Uterus (tissue), 3 donors: ENCODE measurements at regions not wholly inside any gene's neighbourhood (a gene's known extent, or its start where the extent isn't known, plus 50 kb on each side); places are given as distances from the start of the nearest gene placed in this dataset.
A peak's percentile ranks its signal among the peaks of the same experiment; 100 is the strongest.

Experiments used
- DNase-seq, 2 donors: peaks; one replicate each; pipeline ENCODE4 v3.0.0-alpha.2; 2019 to 2020
- H3K27ac ChIP-seq, 2 donors: fragments of 200-600 bp; sonication (generic); 1 replicate in 1 of 2; 2 replicates in 1 of 2; pipeline ENCODE4 v1.5.1; 2016 to 2018
- H3K27me3 ChIP-seq, 2 donors: fragments of 200-600 bp; sonication (generic); one replicate each; pipeline ENCODE4 v1.5.1; 2018 to 2019; ENCODE audit warnings: control low read depth in 1 of 2
- H3K36me3 ChIP-seq, 2 donors: fragments of 200-600 bp; sonication (generic); one replicate each; pipeline ENCODE4 v1.5.1; 2019; ENCODE audit warnings: control low read depth in 1 of 2
- H3K4me1 ChIP-seq, 2 donors: fragments of 200-600 bp; sonication (generic); one replicate each; pipeline ENCODE4 v1.5.1; 2018 to 2019; ENCODE audit warnings: control low read depth in 1 of 2
- H3K4me3 ChIP-seq, 2 donors: fragments of 200-600 bp; sonication (generic); 1 replicate in 1 of 2; 2 replicates in 1 of 2; pipeline ENCODE4 v1.5.1; 2018 to 2019; ENCODE audit warnings: mild to moderate bottlenecking in 1 of 2
- H3K9me3 ChIP-seq, 2 donors: fragments of 200-600 bp; sonication (generic); one replicate each; pipeline ENCODE4 v1.5.1; 2019; ENCODE audit warnings: control low read depth in 1 of 2
- CTCF ChIP-seq, 4 experiments: fragments of 200-600 bp in 2 of 4; fragments of 450-650 bp in 2 of 4; sonication (generic) in 2 of 4; IDR thresholded peaks; one replicate each; pipeline ENCODE4 v1.5.1; 2016 to 2019; ENCODE audit warnings: antibody characterized with exemption in 4 of 4, mild to moderate bottlenecking in 2 of 4, moderate library complexity in 1 of 4
- POLR2A ChIP-seq, 2 donors: fragments of 450-650 bp; IDR thresholded peaks; one replicate each; pipeline ENCODE4 v1.6.1; 2016; ENCODE audit warnings: antibody characterized with exemption in 2 of 2, mild to moderate bottlenecking in 1 of 2, moderate library complexity in 1 of 2
- intact Hi-C: fragments of 100-400 bp; cut with DNase I; formaldehyde crosslinking; loops from one replicate; pipeline ENCODE4 v1.15.1; 2023; ENCODE audit warnings: low total_unique reads
- donor health status: DM: yes; HTN: yes; CAD: no.

- TF ChIP-seq POLR2A (IDR thresholded peaks at IDR 0.05) (no peak), CTCF (IDR thresholded peaks at IDR 0.05) (no peak)
- intact Hi-C loops = no loop called here
Observed at GRCh38 chr6:1100269-1100668, 211.6 kb upstream of the FOXQ1 start.

GRCh38 chr6:1099264-1099663, 212.6 kb upstream of the FOXQ1 start:
- no peaks in the 10 kb centered on the region for H3K4me1 ChIP-seq
- no peak overlapping the region for H3K4me3 ChIP-seq
- H3K9me3 ChIP-seq = no peaks in the 10 kb centered on the region
- no peaks in the 10 kb centered on the region for H3K27me3 ChIP-seq
- H3K36me3 ChIP-seq = no peaks in the 10 kb centered on the region
- DNase-seq = no peak
- TF ChIP-seq POLR2A (IDR thresholded peaks at IDR 0.05) = no peak
- no peak overlapping the region for H3K27ac ChIP-seq
- intact Hi-C loops = no loop called here

More at GRCh38 chr6:1100269-1100668, 211.6 kb upstream of the FOXQ1 start:
- Histone ChIP-seq H3K4me1 (no peaks in the 10 kb centered on the region), H3K27ac (no peak overlapping the region), H3K27me3 (no peaks in the 10 kb centered on the region), H3K36me3 (no peaks in the 10 kb centered on the region), H3K4me3 (no peak overlapping the region), H3K9me3 (no peaks in the 10 kb centered on the region)
- DNase-seq = no peak

DNA sequence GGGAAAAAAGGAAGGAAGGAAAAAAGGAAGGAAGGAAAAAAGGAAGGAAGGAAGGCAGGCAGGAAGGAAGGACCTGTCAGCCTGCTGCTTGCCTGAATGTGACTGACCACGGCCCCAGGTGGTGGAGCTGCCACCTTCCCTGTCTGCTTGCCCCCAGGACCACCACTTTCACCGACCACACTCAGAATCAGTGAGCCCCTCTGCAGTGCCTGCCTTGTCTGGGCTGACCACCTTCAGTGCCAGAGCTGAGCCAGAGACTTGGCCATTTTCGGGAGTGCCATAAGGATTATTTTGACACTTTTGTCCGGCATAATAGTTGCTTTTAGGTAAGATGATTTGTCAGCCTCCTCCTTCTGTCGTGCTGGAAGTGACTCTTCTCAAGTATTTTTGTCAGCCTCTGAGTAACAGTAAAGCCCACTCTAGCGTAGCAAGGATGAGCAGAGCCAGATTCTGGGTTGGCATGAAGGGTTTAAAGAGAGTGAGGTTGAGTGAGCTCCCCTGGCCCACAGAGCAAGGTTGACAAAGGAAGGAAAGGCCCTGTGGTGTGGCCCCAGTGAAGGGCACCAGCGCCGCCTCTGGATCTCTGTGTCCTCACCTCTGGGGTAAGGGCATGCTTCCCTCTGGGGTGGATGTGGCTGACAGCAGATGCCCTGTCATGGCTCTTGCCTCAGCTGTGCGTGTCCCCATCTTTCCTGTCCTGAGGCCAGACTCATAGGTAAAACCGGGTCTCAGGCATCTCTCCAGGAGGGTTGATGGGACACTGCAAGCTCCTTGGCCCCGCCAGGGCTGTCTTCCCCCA, 214.7 kb upstream of the FOXQ1 start:
- Histone ChIP-seq H3K36me3 (no peaks in the 10 kb centered on the region), H3K4me3 (no peak overlapping the region), H3K27ac (no peak overlapping the region), H3K4me1 (no peaks in the 10 kb centered on the region), H3K9me3 (no peaks in the 10 kb centered on the region), H3K27me3 (no peaks in the 10 kb centered on the region)
- no peak for TF ChIP-seq POLR2A (IDR thresholded peaks at IDR 0.05)
- no peak for TF ChIP-seq CTCF (IDR thresholded peaks at IDR 0.05)
- intact Hi-C loops = no loop called here
- no peak for DNase-seq

GRCh38 chr6:1094306-1094705, 217.6 kb upstream of the FOXQ1 start:
- H3K27me3 ChIP-seq = no peaks in the 10 kb centered on the region
- DNase-seq = no peak
- no peak overlapping the region for H3K4me3 ChIP-seq
- no peaks in the 10 kb centered on the region for H3K9me3 ChIP-seq
- no peaks in the 10 kb centered on the region for H3K4me1 ChIP-seq
- H3K27ac ChIP-seq = peak overlapping the region in 1 of 2 donors; percentile 24
- intact Hi-C loops = no loop called here
- TF ChIP-seq CTCF (IDR thresholded peaks at IDR 0.05) (no peak), POLR2A (IDR thresholded peaks at IDR 0.05) (no peak)
- H3K36me3 ChIP-seq = no peaks in the 10 kb centered on the region

DNA sequence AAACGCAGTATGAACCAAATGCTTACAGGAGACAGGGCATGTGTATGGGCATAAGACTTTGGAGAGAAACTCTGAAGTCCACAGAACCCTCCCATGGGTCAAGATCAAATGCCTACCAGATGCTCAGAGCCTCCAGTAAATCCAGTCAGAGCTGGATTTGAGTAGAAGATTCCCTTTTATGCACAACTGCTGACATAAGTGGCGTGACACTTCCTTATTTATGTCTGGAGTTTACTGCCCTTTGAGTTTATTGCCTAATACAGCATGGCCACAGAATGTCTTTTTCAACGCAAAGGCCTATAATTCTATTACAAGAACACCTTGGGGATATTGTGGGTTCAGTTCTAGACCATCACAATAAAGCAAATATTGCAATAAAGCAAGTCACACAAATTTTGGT, 220.0 kb upstream of the FOXQ1 start:
- TF ChIP-seq POLR2A (IDR thresholded peaks at IDR 0.05) (no peak), CTCF (IDR thresholded peaks at IDR 0.05) (no peak)
- intact Hi-C loops = no loop called here
- no peaks in the 10 kb centered on the region for H3K36me3 ChIP-seq
- H3K4me1 ChIP-seq = no peaks in the 10 kb centered on the region
- H3K9me3 ChIP-seq = no peaks in the 10 kb centered on the region
- H3K27ac ChIP-seq = no peak overlapping the region
- no peaks in the 10 kb centered on the region for H3K27me3 ChIP-seq
- DNase-seq = no peak
- no peak overlapping the region for H3K4me3 ChIP-seq
